Neural progenitor cell (in vitro differentiated cells): ENCODE measurements at regions not wholly inside any gene's neighbourhood (a gene's known extent, or its start where the extent isn't known, plus 50 kb on each side); places are given as distances from the start of the nearest gene placed in this dataset.

Experiments
- DNase-seq: peaks from one replicate; pipeline ENCODE4 v3.0.0-alpha.2; 2016; ENCODE audit warnings: low spot score
- H2AFZ ChIP-seq: fragments of 200-600 bp; sonication (generic); replicated peaks from 2 replicates; pipeline ENCODE4 v1.6.1; 2016; ENCODE audit warnings: antibody characterized with exemption
- H3F3A ChIP-seq: fragments of 200-600 bp; sonication (generic); 2 replicates; pipeline ENCODE4 v1.6.1; 2016; ENCODE audit warnings: antibody characterized with exemption, low read depth
- H3K27ac ChIP-seq: fragments of 200-600 bp; sonication (generic); 2 replicates; pipeline ENCODE4 v1.5.1; 2016; ENCODE audit warnings: mild to moderate bottlenecking
- H3K27me3 ChIP-seq: fragments of 200-600 bp; sonication (generic); 2 replicates; pipeline ENCODE4 v1.6.1; 2016; ENCODE audit warnings: mild to moderate bottlenecking, moderate library complexity
- H3K36me3 ChIP-seq: fragments of 200-600 bp; sonication (generic); 2 replicates; pipeline ENCODE4 v1.5.1; 2016
- H3K4me1 ChIP-seq: fragments of 200-600 bp; sonication (generic); 2 replicates; pipeline ENCODE4 v1.6.1; 2016; ENCODE audit warnings: mixed run types
- H3K4me2 ChIP-seq: fragments of 200-600 bp; sonication (generic); 2 replicates; pipeline ENCODE4 v1.6.1; 2016
- H3K4me3 ChIP-seq: fragments of 200-600 bp; sonication (generic); 2 replicates; pipeline ENCODE4 v1.5.1; 2016
- H3K79me2 ChIP-seq: fragments of 200-600 bp; sonication (generic); 2 replicates; pipeline ENCODE4 v1.6.1; 2016; ENCODE audit warnings: low read depth
- H3K9ac ChIP-seq: fragments of 200-600 bp; sonication (generic); 2 replicates; pipeline ENCODE4 v1.6.1; 2016
- H3K9me3 ChIP-seq: fragments of 200-600 bp; sonication (generic); 2 replicates; pipeline ENCODE4 v1.5.1; 2016; ENCODE audit warnings: low read depth
- H4K20me1 ChIP-seq: fragments of 200-600 bp; sonication (generic); 2 replicates; pipeline ENCODE4 v1.6.1; 2016; ENCODE audit warnings: low read depth
- H3K27ac Mint-ChIP-seq: 3 replicates; pipeline ENCODE4 v1.8.0; 2021; ENCODE audit warnings: mixed read lengths
- H3K27me3 Mint-ChIP-seq: 2 replicates; pipeline ENCODE4 v1.8.0; 2022; ENCODE audit warnings: low read depth, mild to moderate bottlenecking, inconsistent platforms, moderate library complexity, mixed read lengths; ENCODE audit not compliant: insufficient read depth
- H3K36me3 Mint-ChIP-seq: 3 replicates; pipeline ENCODE4 v1.8.0; 2021; ENCODE audit warnings: mixed read lengths
- H3K4me1 Mint-ChIP-seq: 3 replicates; pipeline ENCODE4 v1.8.0; 2021; ENCODE audit warnings: mixed read lengths
- H3K4me3 Mint-ChIP-seq: 3 replicates; pipeline ENCODE4 v1.8.0; 2021; ENCODE audit warnings: mild to moderate bottlenecking, moderate library complexity, mixed read lengths
- H3K9me3 Mint-ChIP-seq: 3 replicates; pipeline ENCODE4 v1.8.0; 2020; ENCODE audit warnings: mixed read lengths
- EZH2 ChIP-seq: fragments of 200-600 bp; sonication (generic); IDR thresholded peaks from 2 replicates; pipeline ENCODE4 v1.6.1; 2017; ENCODE audit warnings: antibody characterized with exemption, mild to moderate bottlenecking, moderate library complexity
- EZH2phosphoT487 ChIP-seq: fragments of 200-600 bp; sonication (generic); IDR thresholded peaks from 2 replicates; pipeline ENCODE4 v1.6.1; 2017; ENCODE audit warnings: antibody characterized with exemption
- TF ChIP-seq, protein P1 (sequence below): fragments of 200-600 bp; sonication (generic); IDR thresholded peaks from 2 replicates; pipeline ENCODE4 v1.5.1; 2017; ENCODE audit warnings: antibody characterized with exemption, mild to moderate bottlenecking

DNA sequence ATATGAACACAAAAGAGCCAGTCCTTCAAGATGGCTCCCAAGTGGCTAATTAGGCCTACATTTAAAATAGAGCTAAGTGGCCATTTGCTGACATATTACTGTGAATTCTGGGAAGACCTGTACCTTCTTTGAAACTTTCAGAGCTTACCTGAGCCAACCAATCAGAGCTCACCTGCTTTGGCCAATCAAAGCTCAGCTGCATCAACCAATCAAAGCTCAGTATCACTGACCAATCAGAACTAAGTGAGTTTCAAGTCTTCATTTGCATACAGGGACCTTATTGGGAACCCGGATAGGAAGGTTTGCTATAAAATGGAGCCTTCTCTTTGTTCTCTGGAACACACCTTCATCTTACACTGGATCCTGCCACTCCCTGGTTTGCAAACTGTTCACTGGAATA is 63.7 kb downstream of the FOXL1 start:
- Histone ChIP-seq H3K4me3 (no peak overlapping the region), H4K20me1 (no peaks in the 10 kb centered on the region), H3F3A (no peaks in the 10 kb centered on the region), H3K27ac (no peak overlapping the region), H3K4me2 (no peak overlapping the region), H3K9ac (no peak overlapping the region), H3K27me3 (no peaks in the 10 kb centered on the region), H2AFZ (no peak overlapping the region), H3K79me2 (no peaks in the 10 kb centered on the region), H3K36me3 (no peaks in the 10 kb centered on the region), H3K9me3 (no peaks in the 10 kb centered on the region), H3K4me1 (no peaks in the 10 kb centered on the region)
- TF ChIP-seq EZH2 (no peak), EZH2phosphoT487 (no peak)
- TF ChIP-seq, protein P1, sequence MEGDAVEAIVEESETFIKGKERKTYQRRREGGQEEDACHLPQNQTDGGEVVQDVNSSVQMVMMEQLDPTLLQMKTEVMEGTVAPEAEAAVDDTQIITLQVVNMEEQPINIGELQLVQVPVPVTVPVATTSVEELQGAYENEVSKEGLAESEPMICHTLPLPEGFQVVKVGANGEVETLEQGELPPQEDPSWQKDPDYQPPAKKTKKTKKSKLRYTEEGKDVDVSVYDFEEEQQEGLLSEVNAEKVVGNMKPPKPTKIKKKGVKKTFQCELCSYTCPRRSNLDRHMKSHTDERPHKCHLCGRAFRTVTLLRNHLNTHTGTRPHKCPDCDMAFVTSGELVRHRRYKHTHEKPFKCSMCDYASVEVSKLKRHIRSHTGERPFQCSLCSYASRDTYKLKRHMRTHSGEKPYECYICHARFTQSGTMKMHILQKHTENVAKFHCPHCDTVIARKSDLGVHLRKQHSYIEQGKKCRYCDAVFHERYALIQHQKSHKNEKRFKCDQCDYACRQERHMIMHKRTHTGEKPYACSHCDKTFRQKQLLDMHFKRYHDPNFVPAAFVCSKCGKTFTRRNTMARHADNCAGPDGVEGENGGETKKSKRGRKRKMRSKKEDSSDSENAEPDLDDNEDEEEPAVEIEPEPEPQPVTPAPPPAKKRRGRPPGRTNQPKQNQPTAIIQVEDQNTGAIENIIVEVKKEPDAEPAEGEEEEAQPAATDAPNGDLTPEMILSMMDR: no peak
- H3K36me3 Mint-ChIP-seq: no peaks in the 10 kb centered on the region
- H3K4me3 Mint-ChIP-seq: no peak overlapping the region
- H3K4me1 Mint-ChIP-seq: peaks cover 26% of the 10 kb centered on the region
- H3K9me3 Mint-ChIP-seq: peaks cover 5% of the 10 kb centered on the region
- peaks cover 8% of the 10 kb centered on the region for H3K27me3 Mint-ChIP-seq
- no peak for DNase-seq
- no peak overlapping the region for H3K27ac Mint-ChIP-seq

DNA sequence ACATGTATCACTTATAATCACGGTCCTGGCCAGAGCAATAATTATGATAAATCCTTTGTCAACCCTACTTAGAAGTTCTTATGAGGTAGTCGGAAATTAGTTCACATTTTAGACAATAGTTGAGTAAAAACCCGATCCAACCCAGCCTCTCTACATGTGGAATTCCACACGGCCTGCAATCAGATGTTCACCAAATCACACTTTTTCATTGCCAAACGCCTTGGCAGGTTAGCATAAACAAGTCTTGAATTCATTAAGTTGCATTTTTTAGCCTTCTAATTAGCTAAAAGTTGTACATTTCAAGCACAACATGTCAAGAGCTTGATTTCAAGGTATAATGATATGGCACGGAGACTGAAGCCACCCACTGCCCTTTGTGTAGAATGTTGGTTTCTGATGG is 65.3 kb downstream of the FOXL1 start:
- H3K27ac Mint-ChIP-seq: no peak overlapping the region
- H3K27me3 Mint-ChIP-seq: peaks cover 12% of the 10 kb centered on the region
- no peak for DNase-seq
- Histone ChIP-seq H4K20me1 (no peaks in the 10 kb centered on the region), H3K27me3 (no peaks in the 10 kb centered on the region), H3K27ac (no peak overlapping the region), H3K9me3 (no peaks in the 10 kb centered on the region), H3K9ac (no peak overlapping the region), H3K79me2 (no peaks in the 10 kb centered on the region), H3K36me3 (no peaks in the 10 kb centered on the region), H3K4me3 (no peak overlapping the region), H2AFZ (no peak overlapping the region), H3F3A (no peaks in the 10 kb centered on the region), H3K4me1 (no peaks in the 10 kb centered on the region), H3K4me2 (no peak overlapping the region)
- peaks cover 11% of the 10 kb centered on the region for H3K9me3 Mint-ChIP-seq
- no peak for TF ChIP-seq EZH2
- TF ChIP-seq, protein P1: no peak
- TF ChIP-seq EZH2phosphoT487: no peak
- H3K4me1 Mint-ChIP-seq: peaks cover 21% of the 10 kb centered on the region
- H3K36me3 Mint-ChIP-seq: no peaks in the 10 kb centered on the region
- no peak overlapping the region for H3K4me3 Mint-ChIP-seq

DNA sequence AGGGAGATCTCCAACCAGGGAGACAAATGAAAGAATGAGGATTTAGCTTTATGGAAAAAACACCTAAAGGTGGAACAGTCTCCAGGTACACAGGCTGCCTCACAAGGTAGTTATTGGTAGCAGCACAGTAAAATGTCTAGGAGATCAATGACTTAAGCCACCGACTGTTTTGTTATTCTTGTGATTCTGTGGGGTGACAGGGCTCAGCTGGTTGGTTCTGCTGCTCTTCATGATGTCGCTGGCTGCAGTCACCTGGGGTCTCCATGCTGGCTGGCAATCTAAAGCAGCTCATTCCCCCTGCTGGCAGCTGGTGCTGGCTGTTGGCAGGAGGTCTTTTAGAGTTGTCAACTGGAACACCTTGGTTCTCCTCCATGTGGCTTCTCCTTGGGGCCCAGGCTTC is 69.2 kb downstream of the FOXL1 start:
- H3K9me3 Mint-ChIP-seq: peaks cover 9% of the 10 kb centered on the region

More for the DNA sequence above, 69.2 kb downstream of the FOXL1 start:
- H3K27me3 ChIP-seq: no peaks in the 10 kb centered on the region
- H3K36me3 ChIP-seq: no peaks in the 10 kb centered on the region
- H4K20me1 ChIP-seq: no peaks in the 10 kb centered on the region
- no peak for DNase-seq
- H3K27ac ChIP-seq: no peak overlapping the region
- TF ChIP-seq EZH2: no peak
- TF ChIP-seq, protein P1: no peak
- TF ChIP-seq EZH2phosphoT487: no peak
- H3K4me1 ChIP-seq: no peaks in the 10 kb centered on the region
- peaks cover 30% of the 10 kb centered on the region for H3K4me1 Mint-ChIP-seq
- no peak overlapping the region for H2AFZ ChIP-seq
- peaks cover 9% of the 10 kb centered on the region for H3K27me3 Mint-ChIP-seq
- H3K4me3 ChIP-seq: no peak overlapping the region
- no peak overlapping the region for H3K4me3 Mint-ChIP-seq
- H3K36me3 Mint-ChIP-seq: no peaks in the 10 kb centered on the region
- H3K27ac Mint-ChIP-seq: no peak overlapping the region
- no peaks in the 10 kb centered on the region for H3K9me3 ChIP-seq
- H3K4me2 ChIP-seq: no peak overlapping the region
- H3F3A ChIP-seq: no peaks in the 10 kb centered on the region
- no peaks in the 10 kb centered on the region for H3K79me2 ChIP-seq
- H3K9ac ChIP-seq: no peak overlapping the region
